GM18519 (cell line): ENCODE measurements at regions not wholly inside any gene's neighbourhood (a gene's known extent, or its start where the extent isn't known, plus 50 kb on each side); places are given as distances from the start of the nearest gene placed in this dataset.

Experiments
- ATAC-seq: cut with Tn5 transposase; IDR thresholded peaks from one replicate; pipeline ENCODE4 v1.9.1; 2021; ENCODE audit warnings: mild to moderate bottlenecking, moderate library complexity; ENCODE audit not compliant: unreplicated experiment, low FRiP score

- ATAC-seq: no peak
Observed at GRCh38 chr16:26281381-26282110, 589.8 kb downstream of the HS3ST4 start.

- no peak for ATAC-seq
Observed at GRCh38 chr16:26295625-26296304, 604.0 kb downstream of the HS3ST4 start.

GRCh38 chr16:26301516-26301915, 609.8 kb downstream of the HS3ST4 start:
- ATAC-seq: no peak

GRCh38 chr16:26316683-26317464, 625.1 kb downstream of the HS3ST4 start:
- no peak for ATAC-seq

- no peak for ATAC-seq
Observed at GRCh38 chr16:26317885-26318284, 626.1 kb downstream of the HS3ST4 start.

- ATAC-seq: no peak
Observed at GRCh38 chr16:26330654-26331053, 638.9 kb downstream of the HS3ST4 start.

GRCh38 chr16:26334218-26335111, 642.7 kb downstream of the HS3ST4 start:
- no peak for ATAC-seq

- ATAC-seq: no peak
Observed at GRCh38 chr16:26335236-26335853, 643.6 kb downstream of the HS3ST4 start.

GRCh38 chr16:26342621-26343020, 650.9 kb downstream of the HS3ST4 start:
- ATAC-seq: no peak

- ATAC-seq: no peak
Observed at GRCh38 chr16:26344240-26344776, 652.5 kb downstream of the HS3ST4 start.

- ATAC-seq: no peak
Observed at GRCh38 chr16:26344976-26345375, 653.2 kb downstream of the HS3ST4 start.

GRCh38 chr16:26345966-26346365, 654.2 kb downstream of the HS3ST4 start:
- ATAC-seq: no peak

- no peak for ATAC-seq
Observed at GRCh38 chr16:26348095-26348494, 656.3 kb downstream of the HS3ST4 start.

GRCh38 chr16:26360867-26361266, 669.1 kb downstream of the HS3ST4 start:
- ATAC-seq: no peak

- ATAC-seq: no peak
Observed at GRCh38 chr16:26363581-26363980, 671.8 kb downstream of the HS3ST4 start.

GRCh38 chr16:26365161-26365940, 673.6 kb downstream of the HS3ST4 start:
- no peak for ATAC-seq

GRCh38 chr16:26371349-26371869, 679.6 kb downstream of the HS3ST4 start:
- no peak for ATAC-seq

GRCh38 chr16:26374279-26374925, 682.6 kb downstream of the HS3ST4 start:
- no peak for ATAC-seq
